ENCODE measurements at regions not wholly inside any gene's neighbourhood (a gene's known extent, or its start where the extent isn't known, plus 50 kb on each side); places are given as distances from the start of the nearest gene placed in this dataset.
"Not testable (repeated sequence)": the region's sequence is repeated elsewhere in the genome, so short reads cannot be mapped to it uniquely, and the experiment has no call there.

GRCh38 chr6:23854154-23854553 is 271.9 kb upstream of the NRSN1 start:
- DNase-seq: not testable (repeated sequence)

GRCh38 chr6:23855497-23856116 is 270.4 kb upstream of the NRSN1 start:
- no peak for DNase-seq

- DNase-seq: no peak
Measured at GRCh38 chr6:23870496-23870895, 255.5 kb upstream of the NRSN1 start.

GRCh38 chr6:23873161-23873560 is 252.9 kb upstream of the NRSN1 start:
- DNase-seq: no peak

GRCh38 chr6:23875006-23875405 is 251.0 kb upstream of the NRSN1 start:
- DNase-seq: no peak

- DNase-seq: no peak
Measured at GRCh38 chr6:23879816-23880215, 246.2 kb upstream of the NRSN1 start.

- no peak for DNase-seq
Measured at GRCh38 chr6:23890543-23891227, 235.3 kb upstream of the NRSN1 start.

GRCh38 chr6:23905133-23905815 is 220.7 kb upstream of the NRSN1 start:
- no peak for DNase-seq

- DNase-seq: no peak
Measured at GRCh38 chr6:23910420-23910819, 215.6 kb upstream of the NRSN1 start.

- DNase-seq: no peak
Measured at GRCh38 chr6:23927935-23928334, 198.1 kb upstream of the NRSN1 start.

GRCh38 chr6:23929201-23929600 is 196.8 kb upstream of the NRSN1 start:
- DNase-seq: no peak

GRCh38 chr6:23940466-23940865 is 185.5 kb upstream of the NRSN1 start:
- no peak for DNase-seq

GRCh38 chr6:23951691-23952090 is 174.3 kb upstream of the NRSN1 start:
- no peak for DNase-seq

- DNase-seq: no peak
Measured at GRCh38 chr6:23952245-23952644, 173.8 kb upstream of the NRSN1 start.

- no peak for DNase-seq
Measured at GRCh38 chr6:23953976-23954375, 172.0 kb upstream of the NRSN1 start.

- no peak for DNase-seq
Measured at GRCh38 chr6:23957017-23957416, 169.0 kb upstream of the NRSN1 start.

GRCh38 chr6:23964865-23965264 is 161.2 kb upstream of the NRSN1 start:
- no peak for DNase-seq

- DNase-seq: no peak
Measured at GRCh38 chr6:23969344-23969743, 156.7 kb upstream of the NRSN1 start.

GRCh38 chr6:23977706-23978105 is 148.3 kb upstream of the NRSN1 start:
- DNase-seq: no peak

GRCh38 chr6:23980965-23981364 is 145.1 kb upstream of the NRSN1 start:
- no peak for DNase-seq

- no peak for DNase-seq
Measured at GRCh38 chr6:23981923-23982322, 144.1 kb upstream of the NRSN1 start.

GRCh38 chr6:23983735-23984134 is 142.3 kb upstream of the NRSN1 start:
- DNase-seq: no peak

GRCh38 chr6:23985015-23985414 is 141.0 kb upstream of the NRSN1 start:
- no peak for DNase-seq

- DNase-seq: peak; percentile 5
Measured at GRCh38 chr6:23989885-23990533, 136.0 kb upstream of the NRSN1 start.
